ENCODE measurements at regions not wholly inside any gene's neighbourhood (a gene's known extent, or its start where the extent isn't known, plus 50 kb on each side); places are given as distances from the start of the nearest gene placed in this dataset.

GRCh38 chr17:51372345-51373004, 112.1 kb downstream of the UTP18 start:
- DNase-seq, result peak; percentile 16 to 28
- no peak for TF ChIP-seq GATA1 (IDR thresholded peaks at IDR 0.05; ENCODE audit: low read depth, low read length)
- TF ChIP-seq POLR2A (IDR thresholded peaks at IDR 0.05; ENCODE audit: low read length), result no peak

- TF ChIP-seq GATA1 (IDR thresholded peaks at IDR 0.05; ENCODE audit: low read depth, low read length) (no peak), POLR2A (IDR thresholded peaks at IDR 0.05; ENCODE audit: low read length) (no peak)
- no peak for DNase-seq
Observed at GRCh38 chr17:51373489-51374152, 113.3 kb downstream of the UTP18 start.

- DNase-seq, result no peak
- no peak for TF ChIP-seq GATA1 (IDR thresholded peaks at IDR 0.05; ENCODE audit: low read depth, low read length)
- TF ChIP-seq POLR2A (IDR thresholded peaks at IDR 0.05; ENCODE audit: low read length), result no peak
Observed at GRCh38 chr17:51374209-51374608, 113.9 kb downstream of the UTP18 start.

- TF ChIP-seq POLR2A (IDR thresholded peaks at IDR 0.05; ENCODE audit: low read length) (no peak), GATA1 (IDR thresholded peaks at IDR 0.05; ENCODE audit: low read depth, low read length) (no peak)
Observed at GRCh38 chr17:51375771-51376170, 115.4 kb downstream of the UTP18 start.

GRCh38 chr17:51376739-51377138, 116.4 kb downstream of the UTP18 start:
- no peak for TF ChIP-seq GATA1 (IDR thresholded peaks at IDR 0.05; ENCODE audit: low read depth, low read length)
- TF ChIP-seq POLR2A (IDR thresholded peaks at IDR 0.05; ENCODE audit: low read length), result no peak
- no peak for DNase-seq

More at GRCh38 chr17:51375771-51376170, 115.4 kb downstream of the UTP18 start:
- no peak for DNase-seq

- DNase-seq, result no peak
- no peak for TF ChIP-seq GATA1 (IDR thresholded peaks at IDR 0.05; ENCODE audit: low read depth, low read length)
- TF ChIP-seq POLR2A (IDR thresholded peaks at IDR 0.05; ENCODE audit: low read length), result no peak
Observed at GRCh38 chr17:51381262-51381661, 120.9 kb downstream of the UTP18 start.

- TF ChIP-seq GATA1 (IDR thresholded peaks at IDR 0.05; ENCODE audit: low read depth, low read length), result no peak
- no peak for TF ChIP-seq POLR2A (IDR thresholded peaks at IDR 0.05; ENCODE audit: low read length)
- no peak for DNase-seq
Observed at GRCh38 chr17:51385208-51385607, 124.9 kb downstream of the UTP18 start.

GRCh38 chr17:51387582-51387981, 127.2 kb downstream of the UTP18 start:
- no peak for TF ChIP-seq POLR2A (IDR thresholded peaks at IDR 0.05; ENCODE audit: low read length)
- TF ChIP-seq GATA1 (IDR thresholded peaks at IDR 0.05; ENCODE audit: low read depth, low read length), result no peak
- DNase-seq, result no peak

GRCh38 chr17:51387986-51388385, 127.6 kb downstream of the UTP18 start:
- no peak for TF ChIP-seq POLR2A (IDR thresholded peaks at IDR 0.05; ENCODE audit: low read length)
- no peak for TF ChIP-seq GATA1 (IDR thresholded peaks at IDR 0.05; ENCODE audit: low read depth, low read length)
- no peak for DNase-seq

- no peak for DNase-seq
- TF ChIP-seq GATA1 (IDR thresholded peaks at IDR 0.05; ENCODE audit: low read depth, low read length) (no peak), POLR2A (IDR thresholded peaks at IDR 0.05; ENCODE audit: low read length) (no peak)
Observed at GRCh38 chr17:51389875-51390274, 129.5 kb downstream of the UTP18 start.

GRCh38 chr17:51391982-51392654, 131.8 kb downstream of the UTP18 start:
- TF ChIP-seq POLR2A (IDR thresholded peaks at IDR 0.05; ENCODE audit: low read length) (no peak), GATA1 (IDR thresholded peaks at IDR 0.05; ENCODE audit: low read depth, low read length) (no peak)
- no peak for DNase-seq

- TF ChIP-seq GATA1 (IDR thresholded peaks at IDR 0.05; ENCODE audit: low read depth, low read length), result no peak
- TF ChIP-seq POLR2A (IDR thresholded peaks at IDR 0.05; ENCODE audit: low read length), result no peak
- no peak for DNase-seq
Observed at GRCh38 chr17:51395621-51396020, 135.3 kb downstream of the UTP18 start.

- TF ChIP-seq GATA1 (IDR thresholded peaks at IDR 0.05; ENCODE audit: low read depth, low read length), result no peak
- TF ChIP-seq POLR2A (IDR thresholded peaks at IDR 0.05; ENCODE audit: low read length), result no peak
- no peak for DNase-seq
Observed at GRCh38 chr17:51397361-51398127, 137.2 kb downstream of the UTP18 start.

- TF ChIP-seq POLR2A (IDR thresholded peaks at IDR 0.05; ENCODE audit: low read length) (no peak), GATA1 (IDR thresholded peaks at IDR 0.05; ENCODE audit: low read depth, low read length) (no peak)
- no peak for DNase-seq
Observed at GRCh38 chr17:51398128-51398525, 137.8 kb downstream of the UTP18 start.
